ENCODE measurements at regions not wholly inside any gene's neighbourhood (a gene's known extent, or its start where the extent isn't known, plus 50 kb on each side); places are given as distances from the start of the nearest gene placed in this dataset.
A peak's percentile ranks its signal among the peaks of the same experiment; 100 is the strongest.
"Not testable (repeated sequence)": the region's sequence is repeated elsewhere in the genome, so short reads cannot be mapped to it uniquely, and the experiment has no call there.

DNA sequence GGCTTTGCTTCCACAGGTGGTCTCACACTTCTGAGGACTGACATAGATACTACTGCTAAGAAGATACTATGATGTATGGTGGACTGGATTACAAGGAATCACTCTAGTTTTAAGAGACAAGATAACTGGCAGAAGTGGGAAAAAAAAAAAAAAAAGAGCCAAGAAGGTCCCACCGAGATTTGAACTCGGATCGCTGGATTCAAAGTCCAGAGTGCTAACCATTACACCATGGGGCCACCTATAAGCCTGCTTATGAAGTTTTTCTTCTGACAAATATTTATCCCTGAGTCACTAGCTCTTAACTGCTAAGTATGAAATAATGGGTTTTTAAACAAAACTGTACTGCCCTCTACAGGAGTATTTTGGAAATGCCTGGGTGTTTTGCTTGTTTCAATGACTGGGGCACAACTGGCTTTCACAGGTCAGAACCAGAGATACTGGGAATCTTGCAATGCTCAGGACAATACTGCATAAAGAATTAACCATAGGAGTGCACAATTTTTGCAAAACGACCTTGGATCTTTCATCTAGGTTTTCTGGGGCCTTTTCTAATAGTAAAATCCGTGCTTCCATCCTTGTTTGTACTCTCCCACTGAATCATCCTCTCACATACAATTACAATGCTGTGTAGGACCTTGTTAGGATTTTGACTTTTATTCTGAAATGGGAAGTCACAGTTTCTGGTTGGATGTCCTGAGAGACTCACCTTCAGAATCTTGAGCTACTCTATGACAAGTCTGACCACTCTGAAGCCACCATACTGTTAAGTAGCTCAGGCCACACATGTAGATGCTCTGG, 116.3 kb downstream of the OR2B2 start:
- Mint-ChIP-seq H3K4me1 (ENCODE audit: insufficient read depth, unreplicated experiment) (peaks cover 5% of the 10 kb centered on the region), H3K27ac (ENCODE audit: low read depth, unreplicated experiment) (no peak overlapping the region), H3K36me3 (ENCODE audit: insufficient read depth, unreplicated experiment) (peaks cover 18% of the 10 kb centered on the region), H3K27me3 (ENCODE audit: insufficient read depth, unreplicated experiment) (no peaks in the 10 kb centered on the region), H3K4me3 (ENCODE audit: unreplicated experiment) (no peak overlapping the region), H3K9me3 (ENCODE audit: unreplicated experiment) (no peaks in the 10 kb centered on the region)
- POLR2A ChIA-PET = interaction anchor here (0.6 to 4.6 kb wide), 14 partner anchors 12 to 1668 kb away, joined by 3 to 68 read pairs (median 6); a partner anchor contains a TSS
- CTCF ChIA-PET = interaction anchor here (0.6 to 4.9 kb wide), 30 partner anchors 10 to 1499 kb away, joined by 3 to 32 read pairs (median 4); a partner anchor contains a TSS
- intact Hi-C loops (cut with micrococcal nuclease) = loop anchor here (1.0 to 5.0 kb wide), 3 partner anchors 24 to 1189 kb away; no protein-coding TSS in a partner anchor
- peak; percentile 79 for TF ChIP-seq CTCF (IDR thresholded peaks at IDR 0.05; ENCODE audit: unreplicated experiment)
- DNase-seq (ENCODE audit: unreplicated experiment) = peak; percentile 91
- BruUV-seq (replicated peaks) = no TSS peak

DNA sequence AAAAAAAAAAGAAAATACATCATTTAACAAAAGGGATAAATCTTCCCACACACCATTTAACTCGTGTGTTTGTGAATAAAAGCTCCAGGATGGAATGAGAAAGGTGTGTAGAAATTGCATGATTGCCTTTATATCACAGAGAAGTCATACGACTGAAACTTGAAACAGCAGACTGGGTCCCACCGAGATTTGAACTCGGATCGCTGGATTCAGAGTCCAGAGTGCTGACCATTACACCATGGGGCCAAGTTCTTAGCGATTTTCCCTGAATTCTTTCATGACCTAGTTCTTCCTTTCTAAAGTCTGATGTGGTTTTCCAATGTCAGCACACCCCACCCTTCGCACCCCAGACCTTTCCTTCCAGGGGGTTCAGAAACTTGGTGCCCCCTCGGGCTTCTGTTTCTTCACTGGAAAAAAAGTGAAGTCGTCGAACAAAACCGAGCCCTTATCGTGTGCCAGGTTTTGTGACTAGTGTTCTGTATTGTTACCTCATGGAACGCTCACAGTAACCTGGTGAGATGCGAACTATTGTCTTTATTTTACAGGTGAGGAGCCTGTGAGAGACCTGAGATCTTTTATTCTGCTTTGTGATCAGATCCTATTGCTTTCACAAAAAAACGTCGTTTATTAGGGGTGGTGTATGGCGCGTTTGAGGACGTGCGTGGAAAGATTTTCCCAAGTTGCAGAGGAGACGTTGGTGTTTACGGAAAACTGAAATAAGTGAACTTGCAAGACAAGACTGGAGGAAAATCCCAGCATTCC, 120.8 kb downstream of the OR2B2 start:
- no peaks in the 10 kb centered on the region for H3K9me3 Mint-ChIP-seq (ENCODE audit: unreplicated experiment)
- H3K4me3 Mint-ChIP-seq (ENCODE audit: unreplicated experiment) = peak overlapping the region; percentile 97
- no peaks in the 10 kb centered on the region for H3K27me3 Mint-ChIP-seq (ENCODE audit: insufficient read depth, unreplicated experiment)
- peaks cover 5% of the 10 kb centered on the region for H3K4me1 Mint-ChIP-seq (ENCODE audit: insufficient read depth, unreplicated experiment)
- BruUV-seq (replicated peaks) = no TSS peak
- POLR2A ChIA-PET = interaction anchor here (0.6 to 1.1 kb wide), 2 partner anchors 14 to 585 kb away, joined by 3 read pairs; no protein-coding TSS in a partner anchor
- DNase-seq (ENCODE audit: unreplicated experiment) = peak; percentile 85
- intact Hi-C loops (cut with micrococcal nuclease) = no loop called here
- peaks cover 18% of the 10 kb centered on the region for H3K36me3 Mint-ChIP-seq (ENCODE audit: insufficient read depth, unreplicated experiment)
- CTCF ChIA-PET = interaction anchor here (0.5 to 0.6 kb wide), 2 partner anchors 248 to 461 kb away, joined by 3 to 4 read pairs; no protein-coding TSS in a partner anchor
- TF ChIP-seq CTCF (IDR thresholded peaks at IDR 0.05; ENCODE audit: unreplicated experiment) = no peak
- H3K27ac Mint-ChIP-seq (ENCODE audit: low read depth, unreplicated experiment) = peak overlapping the region; percentile 83

- H3K9me3 Mint-ChIP-seq (ENCODE audit: unreplicated experiment); H3K36me3 Mint-ChIP-seq (ENCODE audit: insufficient read depth, unreplicated experiment); H3K4me3 Mint-ChIP-seq (ENCODE audit: unreplicated experiment); DNase-seq (ENCODE audit: unreplicated experiment); BruUV-seq (replicated peaks); intact Hi-C loops (cut with micrococcal nuclease); H3K4me1 Mint-ChIP-seq (ENCODE audit: insufficient read depth, unreplicated experiment); H3K27ac Mint-ChIP-seq (ENCODE audit: low read depth, unreplicated experiment); H3K27me3 Mint-ChIP-seq (ENCODE audit: insufficient read depth, unreplicated experiment): not testable (repeated sequence)
- POLR2A ChIA-PET = interaction anchor here (1.6 kb wide), 2 partner anchors 315 to 611 kb away, joined by 5 to 7 read pairs; partner anchors contain the start of gene ZNF184
- CTCF ChIA-PET = interaction anchor here (0.6 to 1.7 kb wide), 6 partner anchors 104 to 1510 kb away, joined by 3 to 9 read pairs (median 4); a partner anchor contains a TSS
Observed at GRCh38 chr6:27788376-27788775, 123.8 kb downstream of the OR2B2 start.

GRCh38 chr6:27786048-27786447, 126.1 kb downstream of the OR2B2 start:
- Mint-ChIP-seq H3K4me1 (ENCODE audit: insufficient read depth, unreplicated experiment) (no peaks in the 10 kb centered on the region), H3K27ac (ENCODE audit: low read depth, unreplicated experiment) (no peak overlapping the region), H3K27me3 (ENCODE audit: insufficient read depth, unreplicated experiment) (no peaks in the 10 kb centered on the region), H3K4me3 (ENCODE audit: unreplicated experiment) (no peak overlapping the region), H3K9me3 (ENCODE audit: unreplicated experiment) (no peaks in the 10 kb centered on the region), H3K36me3 (ENCODE audit: insufficient read depth, unreplicated experiment) (peaks cover 2% of the 10 kb centered on the region)
- no peak for DNase-seq (ENCODE audit: unreplicated experiment)
- CTCF ChIA-PET = interaction anchor here (0.6 to 3.2 kb wide), 4 partner anchors 11 to 557 kb away, joined by 3 to 21 read pairs (median 10); no protein-coding TSS in a partner anchor
- POLR2A ChIA-PET = interaction anchor here (0.6 kb wide), 1 partner anchor 11 kb away, joined by 4 read pairs; no protein-coding TSS in a partner anchor
- BruUV-seq (replicated peaks) = no TSS peak
- TF ChIP-seq CTCF (IDR thresholded peaks at IDR 0.05; ENCODE audit: unreplicated experiment) = no peak
- intact Hi-C loops (cut with micrococcal nuclease) = no loop called here

Data from MCF 10A (cell line).